WTC11 (cell line): ENCODE measurements at regions not wholly inside any gene's neighbourhood (a gene's known extent, or its start where the extent isn't known, plus 50 kb on each side); places are given as distances from the start of the nearest gene placed in this dataset.

Source experiments
- ATAC-seq: fragments of 200-7000 bp; cut with Tn5 transposase; 2 replicates; pipeline ENCODE4 v1.10.0; 2021; ENCODE audit warnings: mild to moderate bottlenecking, moderate library complexity
- CTCF ChIA-PET: fragments of 300-600 bp; sonication (Branson Sonifier 250); formaldehyde crosslinking; loops from one replicate; lab custom pipeline; 2021; ENCODE audit warnings: antibody characterized with exemption; lab: Charles Lee
- POLR2A ChIA-PET: fragments of 350-600 bp; sonication (Branson Sonifier 250); formaldehyde crosslinking; loops from one replicate; lab custom pipeline; 2021; ENCODE audit warnings: antibody characterized with exemption; lab: Charles Lee
- DNase-seq: peaks from one replicate; pipeline ENCODE4 v3.0.0; 2021; ENCODE audit warnings: low spot score
- H3K27ac Mint-ChIP-seq: 2 replicates; pipeline ENCODE4 v1.8.0; 2021; ENCODE audit warnings: mixed read lengths
- H3K27me3 Mint-ChIP-seq: 2 replicates; pipeline ENCODE4 v1.8.0; 2021; ENCODE audit warnings: low read depth, mild to moderate bottlenecking, moderate library complexity, mixed read lengths
- H3K36me3 Mint-ChIP-seq: 2 replicates; pipeline ENCODE4 v1.8.0; 2021; ENCODE audit warnings: mixed read lengths
- H3K4me1 Mint-ChIP-seq: 2 replicates; pipeline ENCODE4 v1.8.0; 2022; ENCODE audit warnings: mixed read lengths
- H3K4me3 Mint-ChIP-seq: 2 replicates; pipeline ENCODE4 v1.8.0; 2021; ENCODE audit warnings: mild to moderate bottlenecking, moderate library complexity, mixed read lengths
- H3K9me3 Mint-ChIP-seq: 2 replicates; pipeline ENCODE4 v1.8.0; 2021; ENCODE audit warnings: mixed read lengths
- ARID4B ChIP-seq: sonication (generic); formaldehyde crosslinking; IDR thresholded peaks from 2 replicates; pipeline ENCODE4 v1.8.0; 2023; ENCODE audit warnings: missing genetic modification reagents, mild to moderate bottlenecking, borderline replicate concordance
- ATF1 ChIP-seq: sonication (generic); formaldehyde crosslinking; IDR thresholded peaks from 2 replicates; pipeline ENCODE4 v1.8.1; 2023; ENCODE audit warnings: mild to moderate bottlenecking, moderate library complexity, missing genetic modification reagents
- EMX1 ChIP-seq: fragments of 250-450 bp; sonication (Bioruptor Pico); IDR thresholded peaks from 2 replicates; pipeline ENCODE4 v1.8.0; 2021; ENCODE audit warnings: mild to moderate bottlenecking
- ERG ChIP-seq: fragments of 250-450 bp; sonication (Bioruptor Pico); IDR thresholded peaks from 2 replicates; pipeline ENCODE4 v1.8.0; 2021; ENCODE audit warnings: mild to moderate bottlenecking
- FOXK1 ChIP-seq: sonication (generic); formaldehyde crosslinking; IDR thresholded peaks from 2 replicates; pipeline ENCODE4 v1.8.0; 2022; ENCODE audit warnings: mild to moderate bottlenecking, moderate library complexity, missing genetic modification reagents
- FOXP1 ChIP-seq: sonication (generic); formaldehyde crosslinking; IDR thresholded peaks from 2 replicates; pipeline ENCODE4 v1.8.0; 2022; ENCODE audit warnings: missing genetic modification reagents, mild to moderate bottlenecking, moderate library complexity, borderline replicate concordance
- GABPB1 ChIP-seq: sonication (generic); formaldehyde crosslinking; IDR thresholded peaks from 2 replicates; pipeline ENCODE4 v1.8.1; 2023; ENCODE audit warnings: mild to moderate bottlenecking, missing genetic modification reagents
- GTF2I ChIP-seq: fragments of 250-450 bp; sonication (Bioruptor Pico); conservative IDR thresholded peaks from 2 replicates; pipeline ENCODE4 v1.4.0; 2021; ENCODE audit warnings: mild to moderate bottlenecking
- HMGA2 ChIP-seq: fragments of 250-450 bp; sonication (Bioruptor Pico); IDR thresholded peaks from 2 replicates; pipeline ENCODE4 v1.4.0; 2021; ENCODE audit warnings: mild to moderate bottlenecking, moderate library complexity
- JAZF1 ChIP-seq: fragments of 250-450 bp; sonication (Bioruptor Pico); IDR thresholded peaks from 2 replicates; pipeline ENCODE4 v1.9.0; 2021; ENCODE audit warnings: moderate library complexity, mild to moderate bottlenecking, inconsistent platforms
- JUN ChIP-seq: sonication (generic); formaldehyde crosslinking; IDR thresholded peaks from 2 replicates; pipeline ENCODE4 v1.8.0; 2023; ENCODE audit warnings: mild to moderate bottlenecking, missing genetic modification reagents
- NFATC4 ChIP-seq: fragments of 250-450 bp; sonication (Bioruptor Pico); IDR thresholded peaks from 2 replicates; pipeline ENCODE4 v1.9.0; 2021; ENCODE audit warnings: mild to moderate bottlenecking
- NFE2L1 ChIP-seq: sonication (generic); formaldehyde crosslinking; IDR thresholded peaks from 2 replicates; pipeline ENCODE4 v1.8.1; 2023; ENCODE audit warnings: missing genetic modification reagents
- NR3C1 ChIP-seq: sonication (generic); formaldehyde crosslinking; conservative IDR thresholded peaks from 2 replicates; pipeline ENCODE4 v1.8.1; 2023; ENCODE audit warnings: low read depth, mild to moderate bottlenecking, missing genetic modification reagents
- RORB ChIP-seq: fragments of 250-450 bp; sonication (Bioruptor Pico); IDR thresholded peaks from 2 replicates; pipeline ENCODE4 v1.9.0; 2021; ENCODE audit warnings: mild to moderate bottlenecking
- SMAD4 ChIP-seq: sonication (generic); formaldehyde crosslinking; IDR thresholded peaks from 2 replicates; pipeline ENCODE4 v1.8.0; 2022; ENCODE audit warnings: mild to moderate bottlenecking, missing genetic modification reagents
- SOX15 ChIP-seq: fragments of 250-450 bp; sonication (Bioruptor Pico); IDR thresholded peaks from 2 replicates; pipeline ENCODE4 v1.9.0; 2021; ENCODE audit warnings: mild to moderate bottlenecking
- ZBTB21 ChIP-seq: sonication (generic); formaldehyde crosslinking; IDR thresholded peaks from 2 replicates; pipeline ENCODE4 v1.8.1; 2023; ENCODE audit warnings: mild to moderate bottlenecking, missing genetic modification reagents, borderline replicate concordance
- ZNF219 ChIP-seq: sonication (generic); formaldehyde crosslinking; IDR thresholded peaks from 2 replicates; pipeline ENCODE4 v1.8.0; 2023; ENCODE audit warnings: missing genetic modification reagents, mild to moderate bottlenecking, borderline replicate concordance
- ZNF232 ChIP-seq: sonication (generic); formaldehyde crosslinking; IDR thresholded peaks from 2 replicates; pipeline ENCODE4 v1.8.0; 2022; ENCODE audit warnings: mild to moderate bottlenecking, missing genetic modification reagents
- ZNF263 ChIP-seq: sonication (generic); formaldehyde crosslinking; IDR thresholded peaks from 2 replicates; pipeline ENCODE4 v1.8.1; 2022; ENCODE audit warnings: low read depth, mild to moderate bottlenecking, moderate library complexity, missing genetic modification reagents
- ZNF416 ChIP-seq: fragments of 250-450 bp; sonication (Bioruptor Pico); IDR thresholded peaks from 2 replicates; pipeline ENCODE4 v1.9.0; 2021; ENCODE audit warnings: mild to moderate bottlenecking, inconsistent platforms
- ZNF423 ChIP-seq: fragments of 250-450 bp; sonication (Bioruptor Pico); IDR thresholded peaks from 2 replicates; pipeline ENCODE4 v2.1.2; 2022; ENCODE audit warnings: mild to moderate bottlenecking, moderate library complexity
- TF ChIP-seq, protein P1 (sequence below): sonication (generic); formaldehyde crosslinking; IDR thresholded peaks from 2 replicates; pipeline ENCODE4 v1.8.1; 2023; ENCODE audit warnings: mild to moderate bottlenecking, missing genetic modification reagents
- TF ChIP-seq, protein P2 (sequence below): sonication (generic); formaldehyde crosslinking; IDR thresholded peaks from 2 replicates; pipeline ENCODE4 v1.8.1; 2023; ENCODE audit warnings: mild to moderate bottlenecking, missing genetic modification reagents, moderate library complexity
- TF ChIP-seq, protein P3 (sequence below): sonication (generic); formaldehyde crosslinking; IDR thresholded peaks from 2 replicates; pipeline ENCODE4 v1.8.0; 2022; ENCODE audit warnings: mild to moderate bottlenecking, missing genetic modification reagents
- TF ChIP-seq, protein P4 (sequence below): sonication (generic); formaldehyde crosslinking; IDR thresholded peaks from 2 replicates; pipeline ENCODE4 v1.8.1; 2022; ENCODE audit warnings: low read depth, missing genetic modification reagents, borderline replicate concordance

- no peak for TF ChIP-seq ZNF263
- TF ChIP-seq ZNF423, result no peak
- no peak for TF ChIP-seq ZNF232 (CRISPR knock-in tag)
- no peak for TF ChIP-seq ARID4B (CRISPR knock-in tag)
- no peak for TF ChIP-seq JUN
- no peak for TF ChIP-seq NFATC4 (CRISPR knock-in tag)
- TF ChIP-seq NR3C1, result no peak
- TF ChIP-seq HMGA2 (CRISPR knock-in tag), result no peak
- TF ChIP-seq RORB, result no peak
- TF ChIP-seq GABPB1 (CRISPR knock-in tag), result no peak
- no peak for TF ChIP-seq ZNF416 (CRISPR knock-in tag)
- TF ChIP-seq ZNF219 (CRISPR knock-in tag), result no peak
- TF ChIP-seq FOXP1 (CRISPR knock-in tag), result no peak
- TF ChIP-seq, protein P1, sequence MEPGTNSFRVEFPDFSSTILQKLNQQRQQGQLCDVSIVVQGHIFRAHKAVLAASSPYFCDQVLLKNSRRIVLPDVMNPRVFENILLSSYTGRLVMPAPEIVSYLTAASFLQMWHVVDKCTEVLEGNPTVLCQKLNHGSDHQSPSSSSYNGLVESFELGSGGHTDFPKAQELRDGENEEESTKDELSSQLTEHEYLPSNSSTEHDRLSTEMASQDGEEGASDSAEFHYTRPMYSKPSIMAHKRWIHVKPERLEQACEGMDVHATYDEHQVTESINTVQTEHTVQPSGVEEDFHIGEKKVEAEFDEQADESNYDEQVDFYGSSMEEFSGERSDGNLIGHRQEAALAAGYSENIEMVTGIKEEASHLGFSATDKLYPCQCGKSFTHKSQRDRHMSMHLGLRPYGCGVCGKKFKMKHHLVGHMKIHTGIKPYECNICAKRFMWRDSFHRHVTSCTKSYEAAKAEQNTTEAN (CRISPR knock-in tag), result no peak
- no peak for TF ChIP-seq ERG (CRISPR knock-in tag)
- no peak for TF ChIP-seq NFE2L1 (CRISPR knock-in tag)
- no peak for TF ChIP-seq ATF1 (CRISPR knock-in tag)
- no peak for TF ChIP-seq GTF2I
- TF ChIP-seq, protein P2, sequence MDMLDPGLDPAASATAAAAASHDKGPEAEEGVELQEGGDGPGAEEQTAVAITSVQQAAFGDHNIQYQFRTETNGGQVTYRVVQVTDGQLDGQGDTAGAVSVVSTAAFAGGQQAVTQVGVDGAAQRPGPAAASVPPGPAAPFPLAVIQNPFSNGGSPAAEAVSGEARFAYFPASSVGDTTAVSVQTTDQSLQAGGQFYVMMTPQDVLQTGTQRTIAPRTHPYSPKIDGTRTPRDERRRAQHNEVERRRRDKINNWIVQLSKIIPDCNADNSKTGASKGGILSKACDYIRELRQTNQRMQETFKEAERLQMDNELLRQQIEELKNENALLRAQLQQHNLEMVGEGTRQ (CRISPR knock-in tag), result no peak
- Mint-ChIP-seq H3K36me3 (no peaks in the 10 kb centered on the region), H3K9me3 (peaks cover 11% of the 10 kb centered on the region), H3K27me3 (no peaks in the 10 kb centered on the region), H3K4me1 (peaks cover 3% of the 10 kb centered on the region; the same call in 1 of the 2 replicates), H3K4me3 (no peak overlapping the region), H3K27ac (no peak overlapping the region)
- no peak for ATAC-seq
- no peak for DNase-seq
- POLR2A ChIA-PET, result no interaction called here
- CTCF ChIA-PET, result no interaction called here
Observed at GRCh38 chr20:22829356-22829755, 205.8 kb upstream of the SSTR4 start.

DNA sequence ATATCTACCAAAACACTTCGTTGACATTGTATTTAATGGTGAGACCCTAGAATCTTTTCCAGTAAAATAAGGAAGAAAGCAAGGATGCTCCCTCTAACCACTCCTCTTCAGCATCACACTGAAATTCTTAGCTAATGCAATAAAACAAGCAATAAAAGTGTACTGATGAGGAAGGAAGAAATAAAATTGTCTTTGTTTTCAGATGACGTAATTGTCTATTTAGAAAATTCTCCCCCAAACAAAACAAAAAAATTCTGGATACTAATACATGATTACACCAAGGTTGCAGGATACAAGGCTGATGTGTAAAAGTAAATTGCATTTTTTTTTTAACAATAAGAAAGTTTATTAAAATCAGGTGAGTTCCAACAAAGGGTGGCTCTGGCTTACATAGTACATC lies 205.0 kb upstream of the SSTR4 start:
- no peak overlapping the region for H3K27ac Mint-ChIP-seq
- no peak overlapping the region for H3K4me3 Mint-ChIP-seq
- peaks cover 3% of the 10 kb centered on the region; the same call in 1 of the 2 replicates for H3K4me1 Mint-ChIP-seq
- POLR2A ChIA-PET, result no interaction called here
- no peaks in the 10 kb centered on the region for H3K27me3 Mint-ChIP-seq
- no peak for ATAC-seq
- no peaks in the 10 kb centered on the region for H3K36me3 Mint-ChIP-seq
- CTCF ChIA-PET, result no interaction called here
- peaks cover 11% of the 10 kb centered on the region for H3K9me3 Mint-ChIP-seq
- DNase-seq, result no peak
- TF ChIP-seq SMAD4 (CRISPR knock-in tag), result no peak
- no peak for TF ChIP-seq EMX1 (CRISPR knock-in tag)
- no peak for TF ChIP-seq SOX15 (CRISPR knock-in tag)
- TF ChIP-seq, protein P3, sequence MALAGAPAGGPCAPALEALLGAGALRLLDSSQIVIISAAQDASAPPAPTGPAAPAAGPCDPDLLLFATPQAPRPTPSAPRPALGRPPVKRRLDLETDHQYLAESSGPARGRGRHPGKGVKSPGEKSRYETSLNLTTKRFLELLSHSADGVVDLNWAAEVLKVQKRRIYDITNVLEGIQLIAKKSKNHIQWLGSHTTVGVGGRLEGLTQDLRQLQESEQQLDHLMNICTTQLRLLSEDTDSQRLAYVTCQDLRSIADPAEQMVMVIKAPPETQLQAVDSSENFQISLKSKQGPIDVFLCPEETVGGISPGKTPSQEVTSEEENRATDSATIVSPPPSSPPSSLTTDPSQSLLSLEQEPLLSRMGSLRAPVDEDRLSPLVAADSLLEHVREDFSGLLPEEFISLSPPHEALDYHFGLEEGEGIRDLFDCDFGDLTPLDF, result no peak
- TF ChIP-seq, protein P4, sequence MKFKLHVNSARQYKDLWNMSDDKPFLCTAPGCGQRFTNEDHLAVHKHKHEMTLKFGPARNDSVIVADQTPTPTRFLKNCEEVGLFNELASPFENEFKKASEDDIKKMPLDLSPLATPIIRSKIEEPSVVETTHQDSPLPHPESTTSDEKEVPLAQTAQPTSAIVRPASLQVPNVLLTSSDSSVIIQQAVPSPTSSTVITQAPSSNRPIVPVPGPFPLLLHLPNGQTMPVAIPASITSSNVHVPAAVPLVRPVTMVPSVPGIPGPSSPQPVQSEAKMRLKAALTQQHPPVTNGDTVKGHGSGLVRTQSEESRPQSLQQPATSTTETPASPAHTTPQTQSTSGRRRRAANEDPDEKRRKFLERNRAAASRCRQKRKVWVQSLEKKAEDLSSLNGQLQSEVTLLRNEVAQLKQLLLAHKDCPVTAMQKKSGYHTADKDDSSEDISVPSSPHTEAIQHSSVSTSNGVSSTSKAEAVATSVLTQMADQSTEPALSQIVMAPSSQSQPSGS (CRISPR knock-in tag), result no peak
- TF ChIP-seq ZBTB21 (CRISPR knock-in tag), result no peak
- TF ChIP-seq FOXK1, result no peak
- no peak for TF ChIP-seq ZNF416 (CRISPR knock-in tag)
- TF ChIP-seq JAZF1 (CRISPR knock-in tag), result no peak
